ENCODE measurements at regions not wholly inside any gene's neighbourhood (a gene's known extent, or its start where the extent isn't known, plus 50 kb on each side); places are given as distances from the start of the nearest gene placed in this dataset.

- TF ChIP-seq CTCF (IDR thresholded peaks at IDR 0.05) (no peak), POLR2A (IDR thresholded peaks at IDR 0.05) (no peak)
These were observed 230.8 kb downstream of the FOXA2 start for GRCh38 chr20:22353586-22353985.
